ENCODE measurements at regions not wholly inside any gene's neighbourhood (a gene's known extent, or its start where the extent isn't known, plus 50 kb on each side); places are given as distances from the start of the nearest gene placed in this dataset.

GRCh38 chr6:14450578-14450977, 333.0 kb downstream of the CD83 start:
- DNase-seq: no peak
- Histone ChIP-seq H3K9me3 (peaks cover 0 to 8% (median 3%) of the 10 kb centered on the region in 4 donors), H3K36me3 (no peaks in the 10 kb centered on the region), H3K27ac (no peak overlapping the region), H3K27me3 (no peaks in the 10 kb centered on the region), H3K4me1 (peaks cover 0 to 12% (median 0%) of the 10 kb centered on the region in 4 donors), H3K4me3 (no peak overlapping the region)
- WGBS, 5 donors: 78 to 81% (median 80%) methylated on average over 6 of the region's 6 CpGs
- TF ChIP-seq POLR2A (IDR thresholded peaks at IDR 0.05) (no peak), CTCF (IDR thresholded peaks at IDR 0.05) (no peak), EP300 (IDR thresholded peaks at IDR 0.05) (no peak), POLR2AphosphoS5 (IDR thresholded peaks at IDR 0.05) (no peak)
- intact Hi-C loops (cut with DNase I; ENCODE audit: low total_unique reads): no loop called here

GRCh38 chr6:14451594-14452374, 334.2 kb downstream of the CD83 start:
- Histone ChIP-seq H3K36me3 (no peaks in the 10 kb centered on the region), H3K4me3 (no peak overlapping the region), H3K27ac (no peak overlapping the region), H3K4me1 (peaks cover 0 to 13% (median 0%) of the 10 kb centered on the region in 4 donors), H3K27me3 (no peaks in the 10 kb centered on the region), H3K9me3 (peaks cover 0 to 8% (median 3%) of the 10 kb centered on the region in 4 donors)
- 89 to 97% (median 94%) methylated on average over 9 of the region's 9 CpGs for WGBS, 5 donors
- intact Hi-C loops (cut with DNase I; ENCODE audit: low total_unique reads): no loop called here
- no peak for DNase-seq
- no peak for TF ChIP-seq CTCF (IDR thresholded peaks at IDR 0.05)
- TF ChIP-seq EP300 (IDR thresholded peaks at IDR 0.05): no peak
- no peak for TF ChIP-seq POLR2AphosphoS5 (IDR thresholded peaks at IDR 0.05)
- no peak for TF ChIP-seq POLR2A (IDR thresholded peaks at IDR 0.05)

- Histone ChIP-seq H3K4me3 (no peak overlapping the region), H3K36me3 (no peaks in the 10 kb centered on the region), H3K4me1 (peaks cover 0 to 17% (median 0%) of the 10 kb centered on the region in 4 donors), H3K27ac (no peak overlapping the region), H3K9me3 (peaks cover 0 to 6% (median 2%) of the 10 kb centered on the region in 4 donors), H3K27me3 (no peaks in the 10 kb centered on the region)
- peak in 1 of 2 donors; percentile 55 for DNase-seq
- 67 to 78% (median 76%) methylated on average over 17 of the region's 17 CpGs for WGBS, 5 donors
- intact Hi-C loops (cut with DNase I; ENCODE audit: low total_unique reads): no loop called here
- no peak for TF ChIP-seq CTCF (IDR thresholded peaks at IDR 0.05)
- no peak for TF ChIP-seq EP300 (IDR thresholded peaks at IDR 0.05)
Measured at GRCh38 chr6:14452567-14453527, 335.3 kb downstream of the CD83 start.

GRCh38 chr6:14453712-14454472, 336.3 kb downstream of the CD83 start:
- H3K9me3 ChIP-seq: no peaks in the 10 kb centered on the region
- H3K27ac ChIP-seq: no peak overlapping the region
- intact Hi-C loops (cut with DNase I; ENCODE audit: low total_unique reads): no loop called here
- no peaks in the 10 kb centered on the region for H3K27me3 ChIP-seq
- DNase-seq: no peak
- TF ChIP-seq POLR2AphosphoS5 (IDR thresholded peaks at IDR 0.05): no peak
- TF ChIP-seq EP300 (IDR thresholded peaks at IDR 0.05): no peak
- no peak for TF ChIP-seq POLR2A (IDR thresholded peaks at IDR 0.05)
- TF ChIP-seq CTCF (IDR thresholded peaks at IDR 0.05): no peak
- no peak overlapping the region for H3K4me3 ChIP-seq
- no peaks in the 10 kb centered on the region for H3K36me3 ChIP-seq
- WGBS, 5 donors: 86 to 97% (median 92%) methylated on average over 6 of the region's 6 CpGs
- H3K4me1 ChIP-seq: peaks cover 0 to 22% (median 5%) of the 10 kb centered on the region in 4 donors
